ENCODE measurements at regions not wholly inside any gene's neighbourhood (a gene's known extent, or its start where the extent isn't known, plus 50 kb on each side); places are given as distances from the start of the nearest gene placed in this dataset.

DNA sequence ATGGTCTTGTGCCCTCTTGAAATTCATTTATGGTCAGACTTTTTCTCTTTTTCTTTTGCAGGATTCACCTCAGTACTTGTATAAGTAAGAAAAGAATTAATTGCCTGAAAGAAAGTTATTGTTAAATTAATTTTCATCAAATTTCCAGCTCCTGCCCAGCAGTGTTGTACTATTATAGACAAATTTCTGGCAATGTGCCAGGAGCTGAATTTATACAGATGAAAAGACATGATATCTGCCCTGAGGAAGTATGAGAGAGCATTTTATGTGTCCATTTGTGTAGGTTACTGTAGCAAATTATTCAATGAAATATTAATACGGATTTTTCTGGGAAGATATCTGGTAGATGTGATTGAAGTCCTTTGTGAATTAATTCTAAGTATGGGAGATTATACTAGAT lies 2371.5 kb upstream of the TENM3 start:
- DNase-seq, result no peak

DNA sequence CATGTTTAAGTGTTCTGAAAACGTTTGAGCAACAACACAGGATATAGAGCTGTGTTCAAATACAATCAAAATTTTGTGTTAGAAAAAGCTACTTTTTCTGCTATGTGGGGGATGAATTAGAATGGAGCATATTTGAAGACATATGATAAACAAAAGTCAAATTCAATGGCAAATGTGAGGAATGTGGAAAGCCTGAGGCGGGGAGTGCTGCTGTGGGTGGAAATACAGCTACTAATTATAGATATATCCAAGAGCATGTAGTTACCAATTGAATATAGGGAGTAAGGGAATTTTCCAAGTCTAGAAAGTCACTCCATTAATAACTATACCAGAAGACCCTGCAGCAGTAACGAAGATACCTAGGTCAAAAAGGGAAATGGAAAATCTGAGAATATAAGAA lies 2370.4 kb upstream of the TENM3 start:
- DNase-seq, result no peak

DNA sequence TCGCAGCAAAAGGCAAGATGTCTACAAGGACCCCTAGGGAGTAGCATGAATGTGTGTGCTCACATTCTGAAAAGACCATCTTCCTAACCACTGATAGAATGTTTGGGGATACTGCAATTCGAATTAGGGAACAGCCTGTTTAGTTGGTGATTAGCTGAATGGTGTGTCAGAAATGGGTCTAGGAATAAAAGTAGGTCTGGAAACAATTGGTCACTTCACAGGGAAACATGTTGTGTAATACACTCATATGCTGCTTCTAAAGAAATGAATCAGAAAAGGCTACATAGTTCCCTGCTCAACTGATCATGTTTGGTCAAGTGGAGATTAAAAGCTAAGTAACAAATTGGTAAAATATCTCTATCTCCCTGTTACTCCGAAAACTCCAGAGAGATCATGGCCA lies 2362.4 kb upstream of the TENM3 start:
- peak; percentile 23 for DNase-seq

DNA sequence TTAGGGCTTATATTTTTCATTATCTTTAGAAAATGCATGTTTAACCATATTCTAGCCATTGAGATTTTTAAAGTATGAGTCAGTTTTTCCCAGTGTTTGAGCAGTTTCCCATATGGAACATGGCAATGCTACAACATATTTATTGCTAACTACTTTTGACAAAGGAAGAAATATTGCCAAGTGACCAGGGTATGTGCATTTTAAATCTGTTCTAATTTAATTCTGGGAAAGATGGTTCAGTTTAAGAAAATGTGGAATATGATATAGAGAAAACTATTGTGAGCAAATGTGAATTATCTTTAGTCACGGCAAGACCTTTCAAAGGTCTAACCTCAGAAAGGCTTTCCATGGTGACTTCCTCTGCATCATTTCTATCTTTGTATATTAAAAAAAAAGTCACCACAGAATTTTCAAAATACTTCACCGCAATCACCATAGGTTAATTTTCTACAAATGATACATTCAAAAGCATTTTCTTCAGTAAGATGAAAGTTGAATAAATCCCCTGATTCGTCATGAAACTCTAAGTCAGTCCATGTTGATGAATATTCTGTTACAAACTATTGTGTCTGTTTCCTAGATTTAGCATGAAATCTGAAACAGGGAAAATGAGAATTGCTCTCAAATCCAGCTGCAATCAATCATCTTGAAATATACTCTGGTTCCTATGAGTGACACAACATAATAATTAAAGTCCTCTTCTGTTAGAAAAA lies 2349.0 kb upstream of the TENM3 start:
- DNase-seq, result peak; percentile 93

DNA sequence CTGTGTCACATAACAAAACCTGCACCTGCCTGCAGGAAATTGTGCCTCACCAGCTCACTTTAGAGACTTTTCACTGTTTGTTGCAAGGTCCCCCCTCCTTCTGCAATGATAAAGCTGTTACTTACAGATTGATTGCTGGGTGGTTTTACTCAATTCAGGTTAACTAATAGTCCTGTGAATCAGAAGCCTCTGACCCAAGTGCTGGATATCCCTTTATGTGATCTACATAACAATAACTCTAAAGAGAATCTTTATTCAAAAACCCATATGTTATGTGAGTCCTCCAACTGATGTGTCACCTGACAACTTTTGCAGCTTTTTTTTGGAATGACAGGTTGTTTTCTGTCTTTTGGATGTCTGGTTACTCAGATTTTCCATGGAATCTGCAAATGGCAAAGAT lies 2323.6 kb upstream of the TENM3 start:
- DNase-seq, result no peak

DNA sequence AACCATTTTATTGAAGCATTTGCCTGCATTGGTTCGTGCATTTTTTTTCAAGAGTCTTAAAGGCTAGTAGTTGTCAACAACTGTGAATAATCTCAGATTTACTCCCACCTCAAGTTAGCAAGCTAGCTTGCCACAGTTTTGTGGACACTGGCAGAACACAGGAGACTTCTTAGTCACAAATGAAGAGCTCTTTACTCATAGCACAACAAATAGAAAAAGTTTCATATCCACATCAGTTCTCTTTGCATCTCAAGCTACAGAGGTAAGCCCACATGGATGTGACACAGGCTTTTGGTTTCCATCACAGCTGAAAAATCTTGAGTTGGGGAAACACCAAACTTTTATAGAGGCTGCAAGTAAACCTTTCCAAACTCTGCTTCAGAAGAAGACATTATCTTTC lies 2315.7 kb upstream of the TENM3 start:
- DNase-seq, result no peak

DNA sequence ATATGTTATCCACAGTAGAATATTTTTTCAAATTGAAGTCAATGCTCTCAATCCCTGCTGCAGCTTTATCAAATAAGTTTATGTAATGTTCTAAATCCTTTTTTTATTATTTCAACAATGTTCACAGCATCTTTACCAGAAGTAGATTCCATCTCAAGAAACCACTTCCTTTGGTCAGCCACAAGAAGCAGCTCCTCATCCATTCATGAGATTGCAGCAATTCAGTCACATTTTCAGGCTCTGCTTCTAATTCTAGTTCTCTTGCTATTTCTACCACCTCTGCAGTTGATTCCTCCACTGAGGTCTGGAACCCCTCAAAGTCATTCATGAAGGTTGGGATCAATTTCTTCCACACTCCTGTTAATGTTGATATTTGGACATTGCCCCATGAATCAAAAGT lies 2301.3 kb upstream of the TENM3 start:
- DNase-seq, result no peak

DNA sequence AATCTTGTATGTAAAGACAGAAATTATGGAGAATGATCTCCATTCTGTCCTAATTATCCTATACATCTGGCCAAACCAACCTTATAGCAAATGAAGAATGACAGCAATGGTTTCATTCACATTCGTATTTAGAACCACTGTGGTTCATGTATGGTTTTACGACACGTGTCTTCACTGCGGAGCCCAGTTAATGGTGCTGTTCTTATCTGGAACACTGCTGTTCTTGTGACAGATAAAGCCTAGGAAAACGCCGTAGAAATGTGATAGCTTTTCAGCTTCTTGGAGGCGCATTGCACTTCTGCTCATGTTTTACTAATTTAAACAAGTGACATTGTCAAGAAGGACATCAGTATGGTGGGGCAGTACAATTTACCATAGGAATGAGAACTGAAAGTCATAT lies 2266.4 kb upstream of the TENM3 start:
- no peak for DNase-seq

DNA sequence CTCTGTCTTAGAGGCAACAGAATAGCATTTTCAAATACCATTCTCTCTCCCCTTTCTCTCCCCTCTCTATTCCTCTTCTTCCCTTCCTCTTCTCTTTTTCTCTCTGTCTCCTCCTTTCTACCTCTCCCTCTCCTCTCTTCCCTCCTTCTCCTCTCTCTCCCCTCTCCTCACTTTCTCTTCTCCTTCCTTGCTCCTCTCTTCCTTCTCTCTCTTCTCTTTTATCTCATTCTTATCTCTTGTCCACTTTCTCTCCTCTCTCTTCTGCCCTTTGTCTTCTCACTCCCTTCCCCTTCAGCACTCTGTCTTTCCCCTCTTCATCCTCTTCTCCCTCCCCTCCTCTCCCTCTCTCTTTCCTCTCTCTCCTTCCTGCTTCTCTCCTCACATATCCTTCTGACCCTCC lies 2265.8 kb upstream of the TENM3 start:
- DNase-seq, result no peak

DNA sequence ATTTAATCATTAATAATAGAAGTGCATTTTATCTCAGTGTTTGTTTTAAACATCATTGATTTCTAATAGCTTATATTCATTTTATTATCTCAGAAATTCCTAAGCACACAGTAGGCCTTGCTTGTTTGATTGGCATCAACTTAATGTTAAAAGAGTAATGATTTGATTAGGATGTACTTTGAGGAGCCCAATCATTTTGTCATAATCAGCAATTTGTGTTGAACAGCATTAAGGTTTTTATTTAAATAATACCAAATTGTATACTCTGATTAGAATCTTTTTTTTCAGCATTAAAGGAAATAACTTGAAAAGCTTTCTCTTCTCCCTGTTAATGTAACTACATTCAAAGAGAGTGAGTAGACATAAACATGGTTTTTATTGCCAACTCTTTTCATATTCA lies 2262.0 kb upstream of the TENM3 start:
- no peak for DNase-seq

DNA sequence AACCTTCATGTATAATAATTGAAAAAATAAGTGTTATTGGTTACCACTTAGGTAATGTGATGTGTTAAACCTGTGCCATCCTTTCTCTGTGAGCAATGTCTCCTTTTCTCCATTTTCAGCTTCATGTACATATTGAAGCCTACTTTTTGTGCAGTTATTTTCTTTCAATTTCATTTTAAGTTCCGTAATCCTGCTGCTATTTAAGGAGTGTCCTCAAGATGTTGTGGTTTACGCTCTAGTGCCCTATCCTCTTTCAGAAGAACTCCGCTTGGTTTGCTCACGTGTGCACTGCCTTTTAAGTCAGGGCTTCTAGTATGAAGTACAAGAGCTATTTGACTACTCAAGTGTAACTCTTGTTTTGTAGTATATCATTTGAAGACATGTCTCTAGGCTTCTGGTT lies 2253.2 kb upstream of the TENM3 start:
- no peak for DNase-seq

DNA sequence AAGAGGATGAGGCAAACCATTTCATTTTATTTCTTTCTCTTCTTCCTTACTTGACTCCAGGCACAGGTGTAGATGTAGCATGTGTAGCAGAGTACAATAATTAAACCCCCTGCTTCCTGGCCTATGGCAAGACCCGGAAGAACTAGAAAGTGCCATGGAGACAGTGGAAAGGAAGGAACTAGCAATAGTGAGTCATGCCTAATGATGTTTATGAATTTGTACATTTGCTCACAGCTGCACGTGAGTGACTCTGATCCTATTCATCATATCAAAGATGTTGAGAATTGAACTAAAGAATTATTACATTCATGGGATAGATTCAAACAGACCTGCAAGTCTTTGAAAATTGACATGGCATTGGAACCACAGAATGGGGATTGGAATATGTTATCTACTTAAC lies 2233.9 kb upstream of the TENM3 start:
- DNase-seq, result no peak

DNA sequence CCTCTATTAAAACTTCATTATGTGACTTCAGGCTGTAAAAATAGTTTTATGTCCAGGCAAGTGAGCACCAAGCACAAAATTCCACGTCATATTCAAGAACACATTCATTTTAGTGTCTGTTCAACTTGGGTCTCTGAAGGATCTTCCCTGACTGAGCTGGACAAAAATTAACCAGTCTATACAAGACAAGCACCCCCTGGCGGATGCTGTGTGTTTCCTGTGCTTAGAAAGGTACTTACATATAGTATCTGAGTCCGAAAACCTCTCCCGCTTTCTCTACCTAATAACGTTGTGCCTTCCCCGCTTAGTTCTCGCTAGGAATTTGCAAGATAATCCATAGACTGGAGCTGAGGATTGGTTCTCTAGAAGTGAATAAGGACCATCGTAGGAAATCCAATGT lies 2214.5 kb upstream of the TENM3 start:
- peak; percentile 56 for DNase-seq

DNA sequence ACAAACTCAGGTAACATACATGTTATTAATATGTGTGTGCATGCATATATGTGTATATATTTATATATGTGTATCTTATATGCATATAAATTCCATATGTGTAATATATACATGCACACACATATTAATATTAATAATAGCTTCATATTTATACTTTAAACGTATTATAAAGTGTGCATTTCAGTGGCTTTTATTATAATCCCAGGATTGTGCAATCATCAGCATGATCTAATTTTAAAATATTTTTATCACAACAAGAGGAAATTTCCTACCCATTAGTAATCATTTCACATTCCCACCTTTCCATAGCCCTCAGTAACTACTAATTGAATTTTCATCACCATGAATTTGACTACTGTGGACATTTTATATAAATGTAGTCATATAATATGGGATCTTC lies 2211.9 kb upstream of the TENM3 start:
- no peak for DNase-seq

DNA sequence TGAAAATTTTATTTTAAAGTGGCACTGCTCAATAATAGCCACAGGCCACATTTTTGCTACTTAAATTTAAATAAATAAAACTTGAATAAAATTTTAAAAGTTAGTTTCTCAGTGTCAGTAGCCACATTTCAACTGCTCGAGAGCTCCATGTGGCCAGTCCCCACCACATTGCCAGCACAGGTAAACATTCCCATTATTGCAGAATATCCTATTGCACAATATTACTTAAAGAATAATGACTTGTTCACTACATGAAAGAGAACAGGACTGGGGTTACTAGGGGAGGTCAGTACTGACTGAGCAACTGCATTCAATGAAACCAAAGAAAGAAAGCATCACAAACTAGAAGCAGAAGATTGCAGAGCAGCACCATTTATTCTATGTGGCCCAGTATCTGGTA lies 2201.6 kb upstream of the TENM3 start:
- no peak for DNase-seq

DNA sequence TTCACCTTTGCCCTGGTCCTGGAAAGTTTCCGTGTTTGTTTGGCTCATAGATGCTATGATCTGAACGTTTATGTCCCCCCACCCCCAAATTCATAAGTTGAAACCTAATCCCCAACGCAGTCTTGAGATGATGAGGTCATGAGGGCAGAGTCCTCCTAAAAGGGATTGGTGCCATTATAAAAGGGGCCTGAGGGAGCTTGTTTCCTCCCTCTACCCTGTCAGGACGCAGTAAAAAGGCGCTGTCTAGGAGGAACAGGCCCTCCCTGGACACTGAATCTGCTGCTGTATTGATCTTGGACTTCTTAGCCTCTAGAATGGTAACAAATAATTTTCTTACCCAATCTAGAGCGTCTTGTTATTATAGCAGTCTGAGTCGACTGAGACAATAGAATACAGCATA lies 2190.6 kb upstream of the TENM3 start:
- no peak for DNase-seq

DNA sequence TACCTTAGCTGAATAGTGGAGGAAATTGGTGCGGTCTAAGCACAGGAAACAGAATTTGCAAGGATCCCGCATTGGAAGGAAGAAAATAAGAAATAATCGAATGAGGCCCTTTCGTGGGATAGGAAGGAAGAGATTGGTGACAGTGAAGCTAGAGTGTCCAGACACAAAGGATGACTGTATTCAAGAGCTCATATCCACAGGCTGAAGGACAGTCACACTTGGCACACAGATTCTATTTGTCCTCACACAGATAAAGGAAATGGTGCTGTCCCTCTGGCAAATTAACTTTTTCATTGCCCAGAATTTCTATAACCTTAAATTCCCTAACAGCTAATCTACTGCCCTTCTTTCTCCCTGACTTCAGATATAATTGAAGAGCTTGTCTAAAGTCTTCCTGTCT lies 2188.9 kb upstream of the TENM3 start:
- DNase-seq, result no peak

DNA sequence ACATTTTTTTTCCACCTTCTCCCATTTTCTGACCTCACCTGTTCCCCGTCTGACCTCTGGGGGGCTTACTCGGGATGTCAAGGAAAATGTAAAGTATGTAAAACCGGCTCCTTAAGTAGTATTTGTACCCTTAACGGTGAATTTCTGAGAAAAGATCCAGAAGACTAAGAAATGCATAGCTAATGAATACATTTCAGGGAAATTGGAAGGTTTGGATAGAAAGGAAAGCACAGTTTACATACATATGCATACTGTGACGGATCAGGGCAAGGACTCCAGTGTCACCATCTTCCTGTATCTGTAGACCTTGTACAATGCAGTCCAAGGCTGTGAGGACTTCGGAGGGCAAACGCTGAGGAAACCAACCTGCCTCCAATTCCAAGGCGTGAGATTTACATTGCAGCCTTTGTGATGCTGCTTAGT lies 2185.9 kb upstream of the TENM3 start:
- no peak for DNase-seq

DNA sequence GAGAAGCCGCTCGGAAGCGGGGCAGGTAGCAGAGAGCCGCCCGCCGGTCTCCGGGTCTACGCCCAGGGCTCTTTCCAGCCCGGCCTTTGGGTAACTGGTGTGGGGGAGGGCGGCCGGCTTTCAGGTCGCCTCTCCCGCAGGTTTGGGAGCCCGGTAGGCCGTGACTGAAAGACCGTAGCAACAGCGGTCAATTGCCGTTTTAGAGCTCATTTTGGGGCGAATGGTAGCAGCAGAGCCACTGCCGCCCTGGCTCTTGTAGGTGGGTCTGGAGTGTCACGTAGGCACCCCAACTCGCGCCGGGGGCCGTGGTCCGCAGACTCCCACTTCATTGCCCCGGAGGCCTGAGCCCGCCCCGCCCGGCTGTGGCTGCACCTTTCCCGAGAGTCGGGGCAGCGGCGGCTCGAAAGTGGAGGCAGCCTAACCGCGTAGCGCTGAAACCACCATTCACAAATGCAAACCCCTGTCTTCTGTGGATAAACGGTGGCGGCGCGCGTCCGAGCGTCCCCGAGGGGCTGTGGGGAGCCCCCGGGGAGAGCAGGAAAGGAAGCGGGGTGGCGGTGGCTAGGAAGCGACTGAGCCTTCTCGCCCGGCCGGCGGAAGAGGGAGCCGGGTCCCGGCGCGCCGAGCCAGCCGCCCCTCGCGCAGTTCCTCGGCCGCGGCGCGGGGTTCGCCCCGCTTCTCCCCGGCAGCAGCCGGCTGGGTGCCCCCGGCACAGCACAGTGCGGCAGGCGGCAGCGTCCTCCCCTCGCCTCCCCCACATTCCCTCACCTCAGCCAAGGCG lies 2185.1 kb upstream of the TENM3 start:
- DNase-seq, result peak; percentile 9

DNA sequence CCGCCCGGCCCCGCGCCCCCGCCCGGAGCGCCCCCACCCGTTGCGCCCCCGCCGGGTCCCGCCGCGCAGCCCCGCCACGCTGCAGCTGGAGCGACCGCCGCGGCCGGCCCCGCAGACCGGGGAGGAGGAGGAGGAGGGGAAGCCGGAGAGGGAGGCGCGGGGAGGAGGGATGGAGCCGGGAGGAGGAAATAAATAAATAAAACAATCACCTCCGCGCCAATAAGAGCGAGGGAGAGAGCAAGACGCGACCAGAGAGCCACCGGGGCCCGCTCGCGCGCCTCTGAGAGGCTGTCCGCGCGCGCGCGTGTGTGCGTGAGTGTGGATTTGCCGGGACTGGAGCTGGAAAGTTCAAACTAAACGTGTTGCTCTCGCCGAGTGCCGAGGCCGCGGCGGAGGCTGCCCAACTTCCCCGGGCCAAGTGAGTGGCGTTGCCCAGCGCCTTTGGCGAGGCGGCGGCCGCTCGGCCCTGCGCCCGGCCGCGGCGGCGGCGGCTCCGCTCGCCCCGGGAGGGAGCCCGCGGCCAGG lies 2184.4 kb upstream of the TENM3 start:
- DNase-seq, result peak; percentile 65

DNA sequence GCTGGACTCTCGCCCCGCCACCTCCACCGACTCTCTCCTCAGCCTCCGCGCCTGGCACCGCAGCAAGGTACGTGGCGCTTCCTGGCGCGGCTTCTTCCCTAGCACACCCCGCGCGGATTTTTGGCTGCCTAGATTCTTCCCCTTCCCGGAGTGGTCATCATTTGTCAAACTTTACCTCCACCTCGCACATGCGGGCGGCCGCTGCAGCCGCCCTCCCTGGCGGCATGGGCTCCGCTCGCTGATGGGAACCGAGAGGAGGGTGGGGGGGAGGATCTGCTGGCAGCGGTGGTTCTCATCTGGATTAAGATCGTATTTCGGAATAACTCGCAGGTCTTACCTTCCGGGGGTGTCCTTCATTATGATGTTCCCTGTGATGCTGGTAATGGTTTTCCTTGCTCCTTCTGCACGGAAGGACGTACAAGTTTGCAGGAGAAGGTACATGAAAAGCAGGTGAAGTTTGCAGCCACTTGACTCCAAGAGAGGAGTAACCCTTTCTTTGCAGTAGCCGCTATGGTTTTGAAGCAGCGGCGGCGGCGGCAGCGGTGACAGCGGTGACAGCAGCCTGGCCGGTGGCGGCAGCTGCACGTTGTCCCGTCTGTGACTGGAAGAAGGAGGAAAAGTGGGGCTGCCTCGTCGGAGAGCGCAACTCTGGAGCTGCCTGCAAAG lies 2183.9 kb upstream of the TENM3 start:
- DNase-seq, result no peak

DNA sequence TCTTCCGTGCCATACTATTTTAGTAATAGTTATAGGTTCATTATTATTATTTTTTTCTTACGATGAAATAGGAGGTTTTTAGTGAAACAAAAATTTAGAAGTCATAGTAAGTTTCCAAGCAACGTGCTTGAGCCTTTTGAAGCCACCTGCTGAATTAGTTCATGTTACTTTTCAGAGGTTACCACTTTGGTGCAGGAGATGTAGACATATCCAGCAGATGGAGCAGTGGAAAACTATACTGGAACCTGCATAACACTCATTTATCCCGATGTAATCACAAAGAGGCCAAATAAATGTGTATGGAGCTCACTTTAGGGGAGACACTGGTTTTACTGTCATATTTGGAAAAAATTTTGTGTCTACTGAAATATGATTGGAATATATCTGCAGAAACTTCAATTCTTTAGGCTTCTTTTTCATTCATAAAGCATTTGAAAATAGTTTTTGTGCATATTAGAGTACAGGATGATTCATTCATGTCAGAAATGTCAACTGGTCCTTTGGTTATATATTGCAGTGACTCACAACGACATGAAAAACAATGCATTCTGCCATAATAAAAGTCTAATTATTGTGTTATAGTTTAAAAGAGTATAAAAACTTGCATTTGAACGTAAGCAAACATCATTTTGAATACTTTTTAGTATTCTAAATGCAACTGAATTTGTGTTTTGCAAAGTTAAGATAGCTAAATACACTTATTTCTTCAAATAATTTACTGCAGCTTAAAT lies 2182.9 kb upstream of the TENM3 start:
- peak; percentile 16 for DNase-seq

DNA sequence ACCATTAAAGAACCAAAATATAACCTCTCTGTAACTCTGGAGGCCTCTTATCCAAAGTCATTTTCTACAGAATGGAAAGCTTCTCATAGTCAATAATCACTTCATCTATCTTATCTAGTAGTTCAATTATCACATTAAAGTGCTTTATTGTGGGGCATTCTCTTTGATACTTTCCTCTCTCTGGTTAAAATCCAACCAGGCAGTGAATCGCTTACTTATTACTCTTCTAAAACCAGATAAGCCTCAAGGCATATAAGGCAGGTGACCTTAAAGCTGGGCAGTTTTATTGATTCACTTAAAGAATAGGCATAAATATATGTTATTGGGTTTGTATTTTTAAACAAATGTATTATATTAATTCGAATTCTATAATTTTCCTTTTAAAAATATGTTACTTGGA lies 2162.1 kb upstream of the TENM3 start:
- no peak for DNase-seq
